Stimulated activated CD4-positive, alpha-beta T cell treated with anti-CD3 and anti-CD28 coated beads, TNF-alpha, amount 100 ng/mL, for 24 hours (primary cell): ENCODE measurements at regions not wholly inside any gene's neighbourhood (a gene's known extent, or its start where the extent isn't known, plus 50 kb on each side); places are given as distances from the start of the nearest gene placed in this dataset.
"Not testable (repeated sequence)": the region's sequence is repeated elsewhere in the genome, so short reads cannot be mapped to it uniquely, and the experiment has no call there.

Source experiments
- DNase-seq, 3 experiments: peaks; one replicate each; pipeline ENCODE4 v3.0.0-alpha.2; 2020; ENCODE audit warnings: low read depth in 3 of 3

- no peak for DNase-seq
Observed at GRCh38 chr21:15431053-15431452, 298.7 kb upstream of the USP25 start.

GRCh38 chr21:15433091-15433490, 296.7 kb upstream of the USP25 start:
- no peak for DNase-seq

GRCh38 chr21:15434163-15434905, 295.4 kb upstream of the USP25 start:
- DNase-seq, result no peak

DNA sequence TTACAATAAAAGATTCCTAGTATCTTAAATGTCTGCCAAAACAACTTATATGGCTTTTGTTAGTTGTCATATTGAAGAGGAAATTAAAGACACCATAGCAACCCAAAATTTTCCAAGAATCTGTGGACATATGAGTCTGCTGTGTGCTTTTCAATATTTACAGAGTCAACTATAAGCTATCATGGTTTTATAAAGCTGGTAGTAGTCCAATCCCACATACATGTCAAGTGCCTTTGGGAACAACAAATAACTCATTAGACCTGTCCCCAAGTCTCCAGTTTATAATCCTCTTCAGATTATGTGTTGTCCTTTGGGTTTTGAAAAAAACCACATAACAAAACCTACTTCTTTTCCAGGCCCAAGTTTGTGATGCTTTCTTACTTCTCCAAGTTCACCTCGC, 293.8 kb upstream of the USP25 start:
- DNase-seq, result no peak

DNA sequence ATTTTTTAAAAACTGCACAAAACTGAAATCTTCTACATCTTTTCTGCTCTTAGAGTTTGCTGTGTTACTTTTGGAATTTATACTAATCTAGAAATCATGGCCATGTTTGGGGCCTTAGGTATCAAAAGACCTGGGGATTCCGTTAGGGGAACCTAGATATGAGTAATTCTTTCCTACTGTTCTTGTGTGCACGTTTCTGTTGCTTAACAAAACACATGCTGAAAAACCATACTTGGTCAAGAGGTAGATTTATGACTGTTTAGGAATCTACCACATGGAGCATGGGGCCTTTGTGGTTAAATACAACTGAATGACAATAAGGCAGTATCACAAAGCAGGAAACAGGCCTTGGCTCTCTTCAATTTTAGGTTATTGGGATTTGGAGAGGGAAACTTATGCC, 291.9 kb upstream of the USP25 start:
- DNase-seq, result no peak

- no peak for DNase-seq
Observed at GRCh38 chr21:15439726-15440125, 290.1 kb upstream of the USP25 start.

- DNase-seq, result no peak
Observed at GRCh38 chr21:15441060-15441493, 288.7 kb upstream of the USP25 start.

DNA sequence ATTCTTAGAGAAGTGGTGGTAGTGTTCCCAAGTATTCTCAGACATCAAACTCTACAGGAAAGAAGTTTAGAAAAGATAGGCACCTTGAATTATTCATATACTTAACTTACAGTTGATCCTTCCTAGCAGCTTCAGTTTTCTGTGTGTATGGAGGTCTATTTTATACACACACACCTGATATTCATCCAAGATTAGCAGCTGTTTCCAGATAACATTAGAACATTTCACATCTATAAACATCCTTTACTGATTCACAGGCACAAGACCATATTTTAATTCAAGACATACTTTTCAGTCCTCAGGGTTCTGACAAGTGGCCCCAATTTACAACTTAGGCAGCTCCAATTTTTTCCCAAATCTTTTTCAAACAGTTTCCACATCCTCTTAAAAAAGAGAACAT, 287.8 kb upstream of the USP25 start:
- no peak for DNase-seq

- DNase-seq, result no peak
Observed at GRCh38 chr21:15442743-15443469, 286.9 kb upstream of the USP25 start.

- DNase-seq, result no peak
Observed at GRCh38 chr21:15443740-15444117, 286.1 kb upstream of the USP25 start.

DNA sequence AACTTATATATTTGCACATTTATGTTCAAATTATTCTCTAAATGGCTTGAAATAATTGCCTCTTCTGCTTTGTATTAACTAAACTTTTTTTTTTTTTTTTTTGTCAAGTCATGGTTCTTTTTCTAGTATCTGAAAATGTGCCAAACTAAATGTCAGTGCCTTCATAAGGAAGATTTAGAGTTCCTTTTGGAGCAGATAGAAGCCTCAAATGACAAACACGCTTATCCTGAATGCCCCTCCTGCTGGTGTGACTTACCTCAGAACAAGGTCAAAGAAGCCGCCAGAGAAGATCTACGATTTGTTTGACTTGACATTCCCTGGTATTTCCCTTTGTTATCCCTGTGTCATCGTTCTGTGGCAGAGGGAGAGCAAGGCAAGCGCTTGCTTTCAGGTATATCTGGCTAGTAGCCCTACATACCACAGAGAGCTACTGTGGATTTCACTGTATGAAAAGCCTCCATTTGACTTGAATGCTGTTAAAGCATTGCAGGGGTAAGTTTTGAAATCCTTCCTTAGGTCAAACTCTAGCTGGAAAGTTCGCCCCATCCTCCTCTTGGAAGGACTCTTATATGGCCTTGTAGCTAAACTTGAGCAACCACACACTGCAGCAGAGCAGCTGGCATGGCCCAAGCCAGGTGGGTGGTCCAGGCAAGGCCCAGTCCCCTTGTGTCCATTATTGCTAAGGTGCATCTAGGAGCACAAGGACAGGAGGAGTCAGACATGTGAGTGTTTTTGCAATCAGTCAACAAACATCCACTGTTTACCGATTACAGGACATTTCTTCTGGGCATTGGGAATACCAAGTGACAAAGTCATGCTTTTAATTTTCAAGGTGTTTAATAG, 285.4 kb upstream of the USP25 start:
- DNase-seq, result no peak

DNA sequence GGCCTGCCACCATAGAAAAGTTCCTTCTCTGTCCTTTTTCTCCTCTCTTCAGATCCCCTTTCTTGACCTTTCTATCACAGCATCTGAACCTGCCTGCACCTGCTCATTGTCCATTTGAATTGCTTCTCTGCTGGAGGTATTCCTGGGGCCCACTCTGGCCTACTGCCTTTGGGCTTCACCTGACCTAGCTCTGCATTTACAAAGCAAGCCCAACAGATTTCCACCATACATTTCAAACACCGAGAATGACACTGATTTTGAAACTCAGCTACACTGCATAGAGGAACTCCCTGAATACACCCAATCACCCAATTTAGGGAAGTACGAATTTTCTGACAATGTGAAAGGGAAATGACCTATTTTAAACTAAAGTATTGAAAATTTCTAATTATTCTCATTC, 284.5 kb upstream of the USP25 start:
- DNase-seq, result no peak

GRCh38 chr21:15446223-15446622, 283.6 kb upstream of the USP25 start:
- DNase-seq, result no peak

- DNase-seq, result no peak
Observed at GRCh38 chr21:15449556-15449955, 280.2 kb upstream of the USP25 start.

GRCh38 chr21:15453261-15453660, 276.5 kb upstream of the USP25 start:
- no peak for DNase-seq

DNA sequence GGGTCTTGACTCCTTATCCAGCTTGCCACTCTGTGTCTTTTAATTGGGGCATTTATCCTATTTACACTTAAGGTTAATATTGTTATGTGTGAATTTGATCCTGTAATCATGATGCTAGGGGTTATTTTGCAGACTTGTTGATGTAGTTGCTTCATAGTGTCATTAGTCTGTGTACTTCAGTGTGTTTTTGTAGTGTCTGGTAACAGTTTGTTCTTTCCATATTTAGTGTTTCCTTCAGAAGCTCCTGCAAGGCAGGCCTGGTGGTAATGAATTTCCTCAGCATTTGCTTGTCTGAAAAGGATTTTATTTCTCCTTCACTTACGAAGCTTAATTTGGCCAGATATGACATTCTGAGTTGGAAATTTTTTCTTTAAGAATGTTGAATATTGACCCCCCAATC, 276.0 kb upstream of the USP25 start:
- not testable (repeated sequence) for DNase-seq

DNA sequence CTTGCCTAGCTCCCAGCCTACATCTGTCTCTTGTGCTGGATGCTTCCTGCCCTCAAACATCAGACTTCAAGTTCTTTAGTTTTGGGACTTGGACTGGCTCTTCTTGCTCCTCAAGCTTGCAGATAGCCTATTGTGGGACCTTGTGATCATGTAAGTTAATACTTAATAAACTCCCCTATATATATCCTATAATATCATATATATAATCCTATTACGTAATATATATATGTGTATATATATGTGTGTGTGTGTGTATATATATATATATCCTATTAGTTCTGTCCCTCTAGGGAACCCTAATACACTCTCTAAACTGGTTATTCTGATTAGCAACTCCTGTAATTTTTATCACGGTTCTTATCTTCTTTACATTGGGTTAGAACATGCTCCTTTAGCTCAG, 274.9 kb upstream of the USP25 start:
- DNase-seq, result not testable (repeated sequence)

DNA sequence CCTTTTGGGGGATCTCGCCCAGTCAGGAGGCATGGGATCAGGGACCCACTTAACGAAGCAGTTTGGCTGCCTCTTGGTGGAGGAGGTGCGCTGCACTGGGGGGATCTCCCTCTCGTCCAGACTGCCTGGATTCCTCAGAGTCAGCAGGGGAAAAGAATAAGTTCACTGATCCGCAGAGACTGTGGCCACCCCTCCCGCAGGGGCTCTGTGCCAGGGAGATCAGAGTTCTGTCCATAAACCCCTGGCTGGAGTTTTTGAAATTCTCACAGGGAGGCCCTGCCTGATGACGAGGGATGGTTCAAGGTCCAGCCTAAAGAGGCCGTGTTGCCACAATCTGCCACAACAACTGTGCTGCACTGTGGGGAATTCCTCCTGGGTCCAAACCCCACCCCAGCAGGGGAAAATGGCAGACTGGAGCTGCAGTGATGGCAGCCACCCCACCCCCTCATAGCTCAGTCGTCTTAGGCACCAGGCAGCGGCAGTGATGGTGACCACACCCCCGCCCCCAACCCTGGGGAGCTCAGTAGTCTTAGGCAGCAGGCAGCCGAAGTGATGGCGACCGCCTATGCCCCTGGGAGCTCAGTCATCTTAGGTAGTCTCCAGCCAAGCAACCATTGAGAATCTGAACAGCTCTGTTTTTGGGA, 273.8 kb upstream of the USP25 start:
- DNase-seq, result no peak

GRCh38 chr21:15457965-15458364, 271.8 kb upstream of the USP25 start:
- DNase-seq, result no peak

GRCh38 chr21:15462092-15462491, 267.7 kb upstream of the USP25 start:
- DNase-seq, result no peak

GRCh38 chr21:15466329-15466728, 263.5 kb upstream of the USP25 start:
- DNase-seq, result no peak

GRCh38 chr21:15468368-15468767, 261.4 kb upstream of the USP25 start:
- DNase-seq, result no peak
